Fibroblast of skin of back (primary cell): ENCODE measurements at regions not wholly inside any gene's neighbourhood (a gene's known extent, or its start where the extent isn't known, plus 50 kb on each side); places are given as distances from the start of the nearest gene placed in this dataset.

Experiments used
- DNase-seq: peaks from one replicate; pipeline ENCODE4 v3.0.0-alpha.2; 2013

- DNase-seq = no peak
Observed at GRCh38 chr7:42617071-42617765, 294.7 kb downstream of the C7orf25 start.

GRCh38 chr7:42614636-42615035, 297.2 kb downstream of the C7orf25 start:
- no peak for DNase-seq

- no peak for DNase-seq
Observed at GRCh38 chr7:42611961-42612360, 299.9 kb downstream of the C7orf25 start.

- no peak for DNase-seq
Observed at GRCh38 chr7:42611289-42611928, 300.5 kb downstream of the C7orf25 start.

- peak; percentile 6 for DNase-seq
Observed at GRCh38 chr7:42606193-42606905, 305.5 kb downstream of the C7orf25 start.

- DNase-seq = peak; percentile 71
Observed at GRCh38 chr7:42605406-42606192, 306.3 kb downstream of the C7orf25 start.

GRCh38 chr7:42603496-42603895, 308.4 kb downstream of the C7orf25 start:
- DNase-seq = no peak

- DNase-seq = no peak
Observed at GRCh38 chr7:42597300-42597699, 314.6 kb downstream of the C7orf25 start.

GRCh38 chr7:42596737-42597136, 315.1 kb downstream of the C7orf25 start:
- DNase-seq = no peak

- no peak for DNase-seq
Observed at GRCh38 chr7:42593860-42594259, 318.0 kb downstream of the C7orf25 start.

GRCh38 chr7:42590771-42591310, 321.0 kb downstream of the C7orf25 start:
- DNase-seq = no peak

- DNase-seq = no peak
Observed at GRCh38 chr7:42588876-42589275, 323.0 kb downstream of the C7orf25 start.

- no peak for DNase-seq
Observed at GRCh38 chr7:42587806-42588205, 324.1 kb downstream of the C7orf25 start.

GRCh38 chr7:42580061-42580460, 331.8 kb downstream of the C7orf25 start:
- DNase-seq = no peak

- DNase-seq = no peak
Observed at GRCh38 chr7:42575171-42575570, 336.7 kb downstream of the C7orf25 start.

- no peak for DNase-seq
Observed at GRCh38 chr7:42574685-42575084, 337.2 kb downstream of the C7orf25 start.

- DNase-seq = no peak
Observed at GRCh38 chr7:42573881-42574672, 337.1 kb upstream of the GLI3 start.

- DNase-seq = no peak
Observed at GRCh38 chr7:42572561-42572960, 335.6 kb upstream of the GLI3 start.

GRCh38 chr7:42572056-42572455, 335.0 kb upstream of the GLI3 start:
- no peak for DNase-seq

- no peak for DNase-seq
Observed at GRCh38 chr7:42570944-42571343, 333.9 kb upstream of the GLI3 start.

GRCh38 chr7:42567051-42567450, 330.0 kb upstream of the GLI3 start:
- DNase-seq = peak; percentile 23

GRCh38 chr7:42561797-42562196, 324.8 kb upstream of the GLI3 start:
- DNase-seq = no peak
